KMS-11 (cell line): ENCODE measurements at regions not wholly inside any gene's neighbourhood (a gene's known extent, or its start where the extent isn't known, plus 50 kb on each side); places are given as distances from the start of the nearest gene placed in this dataset.

ENCODE experiments used
- H2AFZ ChIP-seq: fragments of 200-600 bp; sonication (generic); 2 replicates; pipeline ENCODE4 v1.6.1; 2016; ENCODE audit warnings: antibody characterized with exemption, mixed run types, low read depth
- H3K27ac ChIP-seq: fragments of 200-600 bp; sonication (generic); 2 replicates; pipeline ENCODE4 v1.6.1; 2016; ENCODE audit warnings: mild to moderate bottlenecking, mixed run types
- H3K27me3 ChIP-seq: fragments of 200-600 bp; sonication (generic); 2 replicates; pipeline ENCODE4 v1.6.1; 2017; ENCODE audit warnings: mild to moderate bottlenecking, low read depth, mixed run types, moderate library complexity; ENCODE audit not compliant: insufficient read depth
- H3K36me3 ChIP-seq: fragments of 200-600 bp; sonication (generic); 2 replicates; pipeline ENCODE4 v1.6.1; 2017; ENCODE audit warnings: mild to moderate bottlenecking, mixed run types; ENCODE audit not compliant: insufficient read depth
- H3K4me1 ChIP-seq: fragments of 200-600 bp; sonication (generic); 2 replicates; pipeline ENCODE4 v1.6.1; 2016; ENCODE audit warnings: mild to moderate bottlenecking, low read depth, mixed run types; ENCODE audit not compliant: poor library complexity, severe bottlenecking
- H3K4me2 ChIP-seq: fragments of 200-600 bp; sonication (generic); 2 replicates; pipeline ENCODE4 v1.7.0; 2016; ENCODE audit warnings: mild to moderate bottlenecking, mixed run types
- H3K4me3 ChIP-seq: fragments of 200-600 bp; sonication (generic); IDR thresholded peaks from 2 replicates; pipeline ENCODE4 v1.6.1; 2017; ENCODE audit warnings: low read depth, low read length, mixed read lengths; ENCODE audit not compliant: insufficient read depth
- H3K79me2 ChIP-seq: fragments of 200-600 bp; sonication (generic); 2 replicates; pipeline ENCODE4 v1.6.1; 2016; ENCODE audit warnings: low read depth, mixed run types; ENCODE audit not compliant: insufficient read depth
- H3K9ac ChIP-seq: fragments of 200-600 bp; sonication (generic); 2 replicates; pipeline ENCODE4 v1.6.1; 2016; ENCODE audit warnings: mild to moderate bottlenecking, mixed run types
- H4K20me1 ChIP-seq: fragments of 200-600 bp; sonication (generic); 2 replicates; pipeline ENCODE4 v1.6.1; 2016; ENCODE audit warnings: mild to moderate bottlenecking, mixed run types; ENCODE audit not compliant: insufficient read depth
- TF ChIP-seq, protein P1 (sequence below): fragments of 200-600 bp; sonication (generic); conservative IDR thresholded peaks from 2 replicates; pipeline ENCODE4 v1.6.1; 2017; ENCODE audit warnings: low read depth, mild to moderate bottlenecking, antibody characterized with exemption, low read length, moderate library complexity, mixed read lengths

DNA sequence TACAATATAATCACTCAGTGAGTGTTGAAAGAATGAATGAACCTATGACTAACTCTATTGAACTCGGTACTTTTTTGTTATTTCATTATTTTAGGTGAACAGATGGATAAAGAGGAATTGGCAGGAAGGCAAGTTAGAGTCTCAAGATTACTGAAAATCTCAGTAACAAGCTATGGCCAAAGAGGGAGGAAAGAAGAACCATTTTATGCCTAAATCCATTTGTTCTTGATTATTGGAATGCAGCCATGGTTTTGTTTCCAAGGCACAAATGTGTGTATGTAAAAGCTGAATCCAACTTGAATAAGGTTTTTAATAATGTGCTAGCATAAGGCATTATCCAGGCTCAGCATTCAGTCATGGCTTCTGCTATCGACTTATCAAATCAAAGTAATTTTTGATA lies 196.4 kb downstream of the DTHD1 start:
- no peaks in the 10 kb centered on the region for H3K4me1 ChIP-seq
- no peak overlapping the region for H3K4me3 ChIP-seq
- H3K9ac ChIP-seq, result no peak overlapping the region
- no peaks in the 10 kb centered on the region for H3K36me3 ChIP-seq
- no peaks in the 10 kb centered on the region for H3K27me3 ChIP-seq
- H2AFZ ChIP-seq, result no peak overlapping the region
- no peak overlapping the region for H3K4me2 ChIP-seq
- H3K79me2 ChIP-seq, result no peaks in the 10 kb centered on the region
- H4K20me1 ChIP-seq, result no peaks in the 10 kb centered on the region
- no peak overlapping the region for H3K27ac ChIP-seq
- TF ChIP-seq, protein P1, sequence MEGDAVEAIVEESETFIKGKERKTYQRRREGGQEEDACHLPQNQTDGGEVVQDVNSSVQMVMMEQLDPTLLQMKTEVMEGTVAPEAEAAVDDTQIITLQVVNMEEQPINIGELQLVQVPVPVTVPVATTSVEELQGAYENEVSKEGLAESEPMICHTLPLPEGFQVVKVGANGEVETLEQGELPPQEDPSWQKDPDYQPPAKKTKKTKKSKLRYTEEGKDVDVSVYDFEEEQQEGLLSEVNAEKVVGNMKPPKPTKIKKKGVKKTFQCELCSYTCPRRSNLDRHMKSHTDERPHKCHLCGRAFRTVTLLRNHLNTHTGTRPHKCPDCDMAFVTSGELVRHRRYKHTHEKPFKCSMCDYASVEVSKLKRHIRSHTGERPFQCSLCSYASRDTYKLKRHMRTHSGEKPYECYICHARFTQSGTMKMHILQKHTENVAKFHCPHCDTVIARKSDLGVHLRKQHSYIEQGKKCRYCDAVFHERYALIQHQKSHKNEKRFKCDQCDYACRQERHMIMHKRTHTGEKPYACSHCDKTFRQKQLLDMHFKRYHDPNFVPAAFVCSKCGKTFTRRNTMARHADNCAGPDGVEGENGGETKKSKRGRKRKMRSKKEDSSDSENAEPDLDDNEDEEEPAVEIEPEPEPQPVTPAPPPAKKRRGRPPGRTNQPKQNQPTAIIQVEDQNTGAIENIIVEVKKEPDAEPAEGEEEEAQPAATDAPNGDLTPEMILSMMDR, result no peak

DNA sequence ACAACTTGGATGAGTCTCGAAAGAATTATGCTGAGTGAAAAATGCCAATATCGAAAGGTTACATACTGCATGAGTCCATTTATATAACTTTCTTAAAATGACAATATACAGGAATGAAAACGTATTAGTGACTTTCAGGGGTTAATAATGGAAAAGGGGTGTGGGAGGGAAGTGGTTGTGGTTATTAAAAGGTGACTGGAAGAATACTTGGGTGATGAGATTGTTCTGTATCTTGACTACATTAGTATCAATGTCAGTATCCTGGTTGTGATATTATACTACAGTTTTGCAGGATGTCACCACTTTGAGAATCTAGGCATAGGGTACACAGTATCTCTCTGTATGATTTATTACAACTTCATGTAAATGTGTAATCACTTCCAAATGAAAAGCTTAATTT lies 204.5 kb downstream of the DTHD1 start:
- H3K4me1 ChIP-seq, result no peaks in the 10 kb centered on the region
- no peaks in the 10 kb centered on the region for H3K36me3 ChIP-seq
- H3K27ac ChIP-seq, result no peak overlapping the region
- no peak overlapping the region for H3K4me3 ChIP-seq
- no peak overlapping the region for H2AFZ ChIP-seq
- H3K79me2 ChIP-seq, result no peaks in the 10 kb centered on the region
- H3K9ac ChIP-seq, result no peak overlapping the region
- no peak overlapping the region for H3K4me2 ChIP-seq
- no peaks in the 10 kb centered on the region for H3K27me3 ChIP-seq
- H4K20me1 ChIP-seq, result no peaks in the 10 kb centered on the region
- TF ChIP-seq, protein P1, result no peak

DNA sequence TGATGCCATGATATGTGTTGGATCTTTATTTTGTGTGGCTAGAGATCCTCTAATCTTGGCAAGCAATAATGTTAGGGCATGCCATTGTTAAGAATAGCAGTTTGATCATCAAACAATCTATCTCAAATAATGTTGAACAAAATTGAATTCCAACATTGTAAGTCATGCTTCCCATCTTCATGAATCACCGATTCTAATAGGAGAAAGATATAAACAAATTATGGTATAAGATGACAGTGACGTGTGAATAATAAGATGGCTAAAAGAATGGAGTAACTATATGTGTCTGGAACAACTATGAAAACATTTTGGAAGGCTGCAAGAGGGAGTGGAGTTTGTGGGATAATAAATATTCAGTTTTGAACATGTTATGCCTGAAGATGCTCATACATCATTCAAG lies 208.4 kb downstream of the DTHD1 start:
- Histone ChIP-seq H3K27ac (no peak overlapping the region), H3K4me2 (no peak overlapping the region), H3K27me3 (no peaks in the 10 kb centered on the region), H3K4me3 (no peak overlapping the region), H3K36me3 (no peaks in the 10 kb centered on the region), H3K9ac (no peak overlapping the region), H2AFZ (no peak overlapping the region), H4K20me1 (no peaks in the 10 kb centered on the region), H3K4me1 (no peaks in the 10 kb centered on the region), H3K79me2 (no peaks in the 10 kb centered on the region)
- TF ChIP-seq, protein P1, result no peak

DNA sequence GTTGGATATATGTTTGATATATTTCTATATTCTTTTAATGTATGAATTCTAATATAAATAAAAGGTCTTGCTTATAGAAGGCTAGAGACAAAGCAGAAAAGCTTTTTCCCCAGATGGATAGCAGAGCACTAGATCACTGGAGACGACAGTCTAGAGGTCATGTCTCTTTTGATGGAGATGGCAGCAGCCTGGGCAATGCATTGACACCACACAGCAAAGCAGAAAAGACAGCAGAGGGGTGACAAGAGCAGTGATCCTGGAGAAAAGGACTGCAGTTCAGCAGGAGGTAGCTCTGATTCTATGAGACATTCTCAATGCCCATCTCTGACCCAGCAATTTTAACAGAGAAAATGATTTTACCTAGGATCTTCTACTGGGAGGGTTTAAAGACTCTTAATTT lies 210.6 kb downstream of the DTHD1 start:
- no peaks in the 10 kb centered on the region for H3K36me3 ChIP-seq
- TF ChIP-seq, protein P1, result no peak
- no peaks in the 10 kb centered on the region for H3K27me3 ChIP-seq
- H3K9ac ChIP-seq, result no peak overlapping the region
- no peak overlapping the region for H3K27ac ChIP-seq
- H4K20me1 ChIP-seq, result no peaks in the 10 kb centered on the region
- no peak overlapping the region for H2AFZ ChIP-seq
- H3K79me2 ChIP-seq, result no peaks in the 10 kb centered on the region
- H3K4me1 ChIP-seq, result no peaks in the 10 kb centered on the region
- no peak overlapping the region for H3K4me3 ChIP-seq
- H3K4me2 ChIP-seq, result no peak overlapping the region

DNA sequence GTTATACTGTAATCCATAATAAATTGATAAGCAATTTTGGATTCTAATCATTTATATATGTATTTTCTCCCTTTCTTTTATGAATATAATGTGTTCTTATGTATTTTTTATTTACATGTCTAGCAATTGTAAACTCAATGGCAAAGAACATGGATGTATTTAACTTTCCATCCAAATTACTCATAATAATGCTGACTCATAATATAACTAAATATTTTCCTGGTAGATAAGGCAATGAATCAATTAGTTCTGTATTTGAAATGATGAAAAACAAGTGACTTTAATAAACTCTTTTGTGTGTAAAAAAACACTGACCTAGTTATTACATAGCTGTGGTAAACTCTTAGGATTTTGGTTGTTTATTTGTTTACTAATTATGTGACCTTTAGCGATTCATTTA lies 211.2 kb downstream of the DTHD1 start:
- Histone ChIP-seq H3K4me1 (no peaks in the 10 kb centered on the region), H4K20me1 (no peaks in the 10 kb centered on the region), H3K4me3 (no peak overlapping the region), H3K27me3 (no peaks in the 10 kb centered on the region), H3K4me2 (no peak overlapping the region), H2AFZ (no peak overlapping the region), H3K36me3 (no peaks in the 10 kb centered on the region), H3K9ac (no peak overlapping the region), H3K27ac (no peak overlapping the region), H3K79me2 (no peaks in the 10 kb centered on the region)
- TF ChIP-seq, protein P1, result no peak
